NT2/D1 (cell line): ENCODE measurements at regions not wholly inside any gene's neighbourhood (a gene's known extent, or its start where the extent isn't known, plus 50 kb on each side); places are given as distances from the start of the nearest gene placed in this dataset.
"Not testable (repeated sequence)": the region's sequence is repeated elsewhere in the genome, so short reads cannot be mapped to it uniquely, and the experiment has no call there.

Experiments used
- DNase-seq: peaks from one replicate; pipeline ENCODE4 v3.0.0-alpha.2; 2011; ENCODE audit warnings: low read depth, low spot score
- H3K27me3 ChIP-seq: 2 replicates; pipeline ENCODE4 v1.6.0; 2011; ENCODE audit warnings: mild to moderate bottlenecking; ENCODE audit not compliant: insufficient read length, insufficient read depth
- H3K36me3 ChIP-seq: 2 replicates; pipeline ENCODE4 v1.6.1; 2011; ENCODE audit warnings: mild to moderate bottlenecking, low read length, mixed read lengths; ENCODE audit not compliant: insufficient read depth, insufficient read length
- H3K4me1 ChIP-seq: 2 replicates; pipeline ENCODE4 v1.5.1; 2011; ENCODE audit not compliant: insufficient read depth, insufficient read length
- H3K4me3 ChIP-seq: 2 replicates; pipeline ENCODE4 v1.5.1; 2011; ENCODE audit warnings: low read depth; ENCODE audit not compliant: insufficient read length
- H3K9ac ChIP-seq: 2 replicates; pipeline ENCODE4 v1.6.0; 2011; ENCODE audit warnings: low read depth; ENCODE audit not compliant: insufficient read length
- H3K9me3 ChIP-seq: 2 replicates; pipeline ENCODE4 v1.5.1; 2011; ENCODE audit warnings: mild to moderate bottlenecking, low read length; ENCODE audit not compliant: insufficient read depth
- SUZ12 ChIP-seq: IDR thresholded peaks from 2 replicates; pipeline ENCODE4 v1.6.1; 2011; ENCODE audit not compliant: insufficient read length, insufficient read depth; ENCODE audit errors: extremely low read depth
- YY1 ChIP-seq: IDR thresholded peaks from 2 replicates; pipeline ENCODE4 v1.6.1; 2011; ENCODE audit not compliant: insufficient read length, insufficient read depth
- ZNF274 ChIP-seq: IDR thresholded peaks from 2 replicates; pipeline ENCODE4 v1.6.1; 2011; ENCODE audit warnings: mild to moderate bottlenecking, low read depth, low read length

- Histone ChIP-seq H3K27me3 (no peaks in the 10 kb centered on the region), H3K9ac (no peak overlapping the region), H3K9me3 (peaks cover 23% of the 10 kb centered on the region; the same call in 1 of the 2 replicates), H3K4me1 (peaks cover 3% of the 10 kb centered on the region), H3K36me3 (no peaks in the 10 kb centered on the region), H3K4me3 (no peak overlapping the region)
- TF ChIP-seq SUZ12 (no peak), ZNF274 (no peak), YY1 (no peak)
- DNase-seq, result no peak
Observed at GRCh38 chr11:134657631-134658030, 245.6 kb upstream of the B3GAT1 start.

DNA sequence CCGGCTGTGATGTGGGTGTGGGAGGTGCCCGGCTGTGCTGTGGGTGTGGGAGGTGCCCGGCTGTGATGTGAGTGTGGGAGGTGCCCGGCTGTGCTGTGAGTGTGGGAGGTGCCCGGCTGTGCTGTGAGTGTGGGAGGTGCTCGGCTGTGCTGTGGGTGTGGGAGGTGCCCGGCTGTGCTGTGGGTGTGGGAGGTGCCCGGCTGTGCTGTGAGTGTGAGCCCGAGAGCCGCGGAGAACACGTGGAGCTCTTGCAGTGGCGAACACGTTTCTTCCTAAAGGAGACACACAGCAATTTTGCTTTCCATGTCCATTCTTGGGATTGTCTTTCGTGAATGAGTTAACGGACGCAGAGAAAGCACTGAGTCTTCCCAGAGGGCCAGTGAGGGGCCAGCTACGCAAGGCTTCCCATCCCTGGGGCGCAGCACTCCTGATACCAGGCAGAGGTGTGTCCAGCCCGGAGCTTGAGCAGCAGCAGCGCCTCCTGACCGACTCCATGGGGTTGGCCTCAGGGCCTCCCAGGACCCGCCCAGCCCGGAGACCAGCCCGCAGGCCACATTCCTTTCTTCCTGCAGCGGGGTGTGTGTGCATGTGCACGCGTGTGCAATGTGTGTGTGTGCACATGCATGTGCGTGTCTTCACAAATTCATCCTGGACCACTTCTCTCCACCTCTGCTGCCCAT, 245.0 kb upstream of the B3GAT1 start:
- no peaks in the 10 kb centered on the region for H3K36me3 ChIP-seq

GRCh38 chr11:134656086-134656840, 244.2 kb upstream of the B3GAT1 start:
- H3K9me3 ChIP-seq, result peaks cover 13% of the 10 kb centered on the region; the same call in 1 of the 2 replicates
- not testable (repeated sequence) for DNase-seq, H3K27me3 ChIP-seq, H3K4me3 ChIP-seq, H3K36me3 ChIP-seq, H3K4me1 ChIP-seq, H3K9ac ChIP-seq

More for the DNA sequence above, 245.0 kb upstream of the B3GAT1 start:
- Histone ChIP-seq H3K9me3 (peaks cover 20% of the 10 kb centered on the region; the same call in 1 of the 2 replicates), H3K4me3 (no peak overlapping the region), H3K9ac (no peak overlapping the region), H3K4me1 (peaks cover 3% of the 10 kb centered on the region), H3K27me3 (no peaks in the 10 kb centered on the region)
- no peak for TF ChIP-seq ZNF274
- no peak for TF ChIP-seq YY1
- no peak for TF ChIP-seq SUZ12
- no peak for DNase-seq

GRCh38 chr11:134655189-134655989, 243.3 kb upstream of the B3GAT1 start:
- DNase-seq, result no peak
- Histone ChIP-seq H3K27me3 (no peaks in the 10 kb centered on the region), H3K9me3 (peaks cover 6% of the 10 kb centered on the region; the same call in 1 of the 2 replicates), H3K9ac (no peak overlapping the region), H3K4me1 (peaks cover 3% of the 10 kb centered on the region), H3K4me3 (no peak overlapping the region), H3K36me3 (no peaks in the 10 kb centered on the region)
- TF ChIP-seq YY1 (no peak), ZNF274 (no peak), SUZ12 (no peak)

DNA sequence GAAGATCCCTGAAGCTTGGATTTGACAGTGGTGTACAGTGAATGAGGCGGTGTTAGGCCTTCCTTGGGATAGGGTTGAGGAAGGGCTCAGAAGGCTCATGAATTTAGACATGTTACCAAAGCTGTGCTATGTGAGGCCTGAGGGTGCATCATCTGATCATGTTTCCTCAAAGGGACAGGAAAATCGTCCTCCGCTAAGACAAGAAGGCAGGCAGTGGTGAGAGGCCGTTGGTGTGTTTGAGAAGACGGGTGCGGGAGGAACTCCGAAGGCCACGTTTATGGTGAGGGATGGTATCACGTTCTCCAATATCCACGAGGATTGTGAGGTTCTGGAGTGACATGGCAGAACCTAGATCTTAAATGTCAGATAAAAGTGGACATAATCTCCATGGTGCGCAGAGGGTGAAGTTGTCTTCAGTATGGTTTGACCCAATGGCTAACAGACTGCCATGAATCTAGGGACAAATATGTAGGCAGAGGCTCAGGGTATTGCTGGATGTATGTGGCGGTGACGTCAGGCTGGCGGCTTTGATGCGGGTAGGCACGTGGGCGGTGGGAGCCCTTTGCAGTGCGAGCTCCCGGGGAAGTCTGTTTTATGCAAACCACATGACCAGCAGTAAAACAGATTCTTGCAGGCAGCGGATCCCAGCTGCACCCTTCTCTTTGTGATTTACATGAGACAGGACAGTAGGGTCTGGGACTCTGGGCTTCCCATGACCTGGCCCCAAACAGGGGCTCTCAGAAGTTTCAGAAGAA, 242.3 kb upstream of the B3GAT1 start:
- no peak overlapping the region for H3K9ac ChIP-seq
- no peak overlapping the region for H3K4me3 ChIP-seq
- H3K27me3 ChIP-seq, result no peaks in the 10 kb centered on the region
- H3K4me1 ChIP-seq, result peaks cover 3% of the 10 kb centered on the region
- H3K36me3 ChIP-seq, result no peaks in the 10 kb centered on the region
- no peak for DNase-seq
- TF ChIP-seq ZNF274, result no peak
- no peak for TF ChIP-seq SUZ12
- TF ChIP-seq YY1, result no peak
- no peaks in the 10 kb centered on the region for H3K9me3 ChIP-seq

- H3K27me3 ChIP-seq, result no peaks in the 10 kb centered on the region
- DNase-seq, result no peak
- H3K36me3 ChIP-seq, result no peaks in the 10 kb centered on the region
- H3K9ac ChIP-seq, result no peak overlapping the region
- H3K4me1 ChIP-seq, result peaks cover 3% of the 10 kb centered on the region
- no peaks in the 10 kb centered on the region for H3K9me3 ChIP-seq
- no peak for TF ChIP-seq ZNF274
- no peak overlapping the region for H3K4me3 ChIP-seq
Observed at GRCh38 chr11:134652586-134653255, 240.7 kb upstream of the B3GAT1 start.
